SU-DHL-6 (cell line): ENCODE measurements at regions not wholly inside any gene's neighbourhood (a gene's known extent, or its start where the extent isn't known, plus 50 kb on each side); places are given as distances from the start of the nearest gene placed in this dataset.

Experiments used
- EZH2phosphoT487 ChIP-seq: fragments of 200-600 bp; sonication (generic), shearing (Covaris generic); conservative IDR thresholded peaks from 2 replicates; pipeline ENCODE4 v1.6.1; 2018; ENCODE audit warnings: mild to moderate bottlenecking, antibody characterized with exemption, low read length, moderate library complexity, mixed read lengths
- TF ChIP-seq, protein P1 (sequence below): fragments of 200-600 bp; sonication (generic); IDR thresholded peaks from one replicate; pipeline ENCODE4 v1.5.1; 2017; ENCODE audit warnings: antibody characterized with exemption, mild to moderate bottlenecking, low read length, moderate library complexity; ENCODE audit not compliant: insufficient read depth, poor library complexity, severe bottlenecking

DNA sequence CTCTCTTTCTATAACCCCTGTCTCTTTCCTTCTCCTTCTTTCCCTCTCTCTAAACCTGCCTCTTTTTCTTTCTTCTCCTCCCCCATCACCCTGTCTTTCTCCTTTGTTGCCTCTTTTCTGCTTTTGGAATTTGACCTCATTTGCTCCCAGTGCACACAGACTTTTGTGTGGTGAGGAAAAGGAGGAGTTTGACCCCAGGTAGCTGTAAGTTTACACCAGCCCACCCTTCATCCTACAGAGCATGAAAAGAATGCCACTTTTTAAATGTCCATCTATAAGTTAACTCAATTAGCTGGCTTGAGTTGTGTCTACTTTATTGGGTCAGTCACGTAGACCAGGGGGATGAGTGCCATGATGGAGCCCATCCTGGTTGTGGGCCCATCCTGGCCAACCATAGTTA, 146.8 kb upstream of the SLC38A2 start:
- TF ChIP-seq, protein P1, sequence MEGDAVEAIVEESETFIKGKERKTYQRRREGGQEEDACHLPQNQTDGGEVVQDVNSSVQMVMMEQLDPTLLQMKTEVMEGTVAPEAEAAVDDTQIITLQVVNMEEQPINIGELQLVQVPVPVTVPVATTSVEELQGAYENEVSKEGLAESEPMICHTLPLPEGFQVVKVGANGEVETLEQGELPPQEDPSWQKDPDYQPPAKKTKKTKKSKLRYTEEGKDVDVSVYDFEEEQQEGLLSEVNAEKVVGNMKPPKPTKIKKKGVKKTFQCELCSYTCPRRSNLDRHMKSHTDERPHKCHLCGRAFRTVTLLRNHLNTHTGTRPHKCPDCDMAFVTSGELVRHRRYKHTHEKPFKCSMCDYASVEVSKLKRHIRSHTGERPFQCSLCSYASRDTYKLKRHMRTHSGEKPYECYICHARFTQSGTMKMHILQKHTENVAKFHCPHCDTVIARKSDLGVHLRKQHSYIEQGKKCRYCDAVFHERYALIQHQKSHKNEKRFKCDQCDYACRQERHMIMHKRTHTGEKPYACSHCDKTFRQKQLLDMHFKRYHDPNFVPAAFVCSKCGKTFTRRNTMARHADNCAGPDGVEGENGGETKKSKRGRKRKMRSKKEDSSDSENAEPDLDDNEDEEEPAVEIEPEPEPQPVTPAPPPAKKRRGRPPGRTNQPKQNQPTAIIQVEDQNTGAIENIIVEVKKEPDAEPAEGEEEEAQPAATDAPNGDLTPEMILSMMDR = no peak
- TF ChIP-seq EZH2phosphoT487 = no peak
